ENCODE measurements at regions not wholly inside any gene's neighbourhood (a gene's known extent, or its start where the extent isn't known, plus 50 kb on each side); places are given as distances from the start of the nearest gene placed in this dataset.

- H3K4me3 ChIP-seq (ENCODE audit: low read length), result no peak overlapping the region
- no peak overlapping the region for H2AFZ ChIP-seq (ENCODE audit: low read depth, low read length)
- H3K36me3 ChIP-seq (replicated peaks; ENCODE audit: low read depth, low read length), result no peaks in the 10 kb centered on the region
- H4K20me1 ChIP-seq (ENCODE audit: insufficient read depth, low read length), result no peaks in the 10 kb centered on the region
- H3K4me2 ChIP-seq (ENCODE audit: low read length), result no peak overlapping the region
- no peak overlapping the region for H3K9ac ChIP-seq (ENCODE audit: low read length)
- H3K27ac ChIP-seq (ENCODE audit: low read length), result no peak overlapping the region
- H3K4me1 ChIP-seq (ENCODE audit: low read length), result peaks cover 13% of the 10 kb centered on the region
- H3K27me3 ChIP-seq (ENCODE audit: low read depth, low read length), result no peaks in the 10 kb centered on the region
- TF ChIP-seq EZH2phosphoT487 (IDR thresholded peaks at IDR 0.05; ENCODE audit: low read depth), result no peak
- no peak for TF ChIP-seq CTCF (IDR thresholded peaks at IDR 0.05; ENCODE audit: low read depth, low read length)
- H3K9me3 ChIP-seq (ENCODE audit: insufficient read depth, low read length), result no peaks in the 10 kb centered on the region
- no peaks in the 10 kb centered on the region for H3K79me2 ChIP-seq (ENCODE audit: low read length)
These were observed 426.3 kb upstream of the TLE4 start for GRCh38 chr9:79145442-79145841.

- TF ChIP-seq CTCF (IDR thresholded peaks at IDR 0.05; ENCODE audit: low read depth, low read length) (no peak), EZH2phosphoT487 (IDR thresholded peaks at IDR 0.05; ENCODE audit: low read depth) (no peak)
- Histone ChIP-seq H3K27me3 (ENCODE audit: low read depth, low read length) (no peaks in the 10 kb centered on the region), H2AFZ (ENCODE audit: low read depth, low read length) (no peak overlapping the region), H3K4me2 (ENCODE audit: low read length) (no peak overlapping the region), H3K9me3 (ENCODE audit: insufficient read depth, low read length) (no peaks in the 10 kb centered on the region), H3K9ac (ENCODE audit: low read length) (no peak overlapping the region), H3K27ac (ENCODE audit: low read length) (no peak overlapping the region), H3K36me3 (replicated peaks; ENCODE audit: low read depth, low read length) (no peaks in the 10 kb centered on the region), H4K20me1 (ENCODE audit: insufficient read depth, low read length) (no peaks in the 10 kb centered on the region), H3K4me3 (ENCODE audit: low read length) (no peak overlapping the region), H3K4me1 (ENCODE audit: low read length) (peaks cover 8% of the 10 kb centered on the region), H3K79me2 (ENCODE audit: low read length) (no peaks in the 10 kb centered on the region)
These were observed 422.2 kb upstream of the TLE4 start for GRCh38 chr9:79149585-79149984.

GRCh38 chr9:79151791-79152190 is 420.0 kb upstream of the TLE4 start:
- H3K27me3 ChIP-seq (ENCODE audit: low read depth, low read length), result no peaks in the 10 kb centered on the region

GRCh38 chr9:79152306-79152705 is 419.5 kb upstream of the TLE4 start:
- peaks cover 8% of the 10 kb centered on the region for H3K4me1 ChIP-seq (ENCODE audit: low read length)
- H2AFZ ChIP-seq (ENCODE audit: low read depth, low read length), result no peak overlapping the region

More at GRCh38 chr9:79151791-79152190, 420.0 kb upstream of the TLE4 start:
- Histone ChIP-seq H4K20me1 (ENCODE audit: insufficient read depth, low read length) (no peaks in the 10 kb centered on the region), H2AFZ (ENCODE audit: low read depth, low read length) (no peak overlapping the region), H3K27ac (ENCODE audit: low read length) (no peak overlapping the region), H3K4me1 (ENCODE audit: low read length) (peaks cover 8% of the 10 kb centered on the region), H3K9me3 (ENCODE audit: insufficient read depth, low read length) (no peaks in the 10 kb centered on the region), H3K36me3 (replicated peaks; ENCODE audit: low read depth, low read length) (no peaks in the 10 kb centered on the region), H3K9ac (ENCODE audit: low read length) (no peak overlapping the region), H3K4me3 (ENCODE audit: low read length) (no peak overlapping the region), H3K4me2 (ENCODE audit: low read length) (no peak overlapping the region), H3K79me2 (ENCODE audit: low read length) (no peaks in the 10 kb centered on the region)
- TF ChIP-seq CTCF (IDR thresholded peaks at IDR 0.05; ENCODE audit: low read depth, low read length) (no peak), EZH2phosphoT487 (IDR thresholded peaks at IDR 0.05; ENCODE audit: low read depth) (no peak)

More at GRCh38 chr9:79152306-79152705, 419.5 kb upstream of the TLE4 start:
- H3K79me2 ChIP-seq (ENCODE audit: low read length), result no peaks in the 10 kb centered on the region
- H3K36me3 ChIP-seq (replicated peaks; ENCODE audit: low read depth, low read length), result no peaks in the 10 kb centered on the region
- H3K27me3 ChIP-seq (ENCODE audit: low read depth, low read length), result no peaks in the 10 kb centered on the region
- TF ChIP-seq EZH2phosphoT487 (IDR thresholded peaks at IDR 0.05; ENCODE audit: low read depth) (no peak), CTCF (IDR thresholded peaks at IDR 0.05; ENCODE audit: low read depth, low read length) (no peak)
- no peak overlapping the region for H3K27ac ChIP-seq (ENCODE audit: low read length)
- H3K9me3 ChIP-seq (ENCODE audit: insufficient read depth, low read length), result no peaks in the 10 kb centered on the region
- H3K4me3 ChIP-seq (ENCODE audit: low read length), result no peak overlapping the region
- no peaks in the 10 kb centered on the region for H4K20me1 ChIP-seq (ENCODE audit: insufficient read depth, low read length)
- H3K4me2 ChIP-seq (ENCODE audit: low read length), result no peak overlapping the region
- H3K9ac ChIP-seq (ENCODE audit: low read length), result no peak overlapping the region
